GM21381 (cell line): ENCODE measurements at regions not wholly inside any gene's neighbourhood (a gene's known extent, or its start where the extent isn't known, plus 50 kb on each side); places are given as distances from the start of the nearest gene placed in this dataset.

Experiments
- ATAC-seq: cut with Tn5 transposase; IDR thresholded peaks from one replicate; pipeline ENCODE4 v1.9.1; 2021; ENCODE audit warnings: mild to moderate bottlenecking, moderate library complexity; ENCODE audit not compliant: unreplicated experiment

GRCh38 chr14:31943217-31943799 lies 133.8 kb upstream of the ARHGAP5 start:
- ATAC-seq, result no peak

DNA sequence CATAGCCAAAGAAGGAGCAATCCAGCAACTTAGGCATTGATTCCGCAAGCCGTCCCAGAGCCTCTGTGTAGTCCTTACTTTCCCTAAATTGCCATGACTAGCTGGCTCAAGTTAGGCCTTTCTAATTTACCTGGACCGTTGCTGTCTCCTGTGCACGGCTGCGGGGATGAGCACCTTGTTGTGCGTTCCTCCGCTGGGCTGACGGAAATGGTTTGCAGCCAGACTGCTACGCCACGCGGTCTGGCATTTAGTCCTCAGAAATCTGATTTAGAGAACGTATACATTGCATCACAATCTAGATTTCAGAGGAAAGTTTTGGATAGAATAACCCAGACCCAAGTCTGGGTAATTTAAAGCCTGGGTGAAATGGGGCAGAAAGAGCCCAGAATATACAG lies 133.2 kb upstream of the ARHGAP5 start:
- ATAC-seq, result no peak

DNA sequence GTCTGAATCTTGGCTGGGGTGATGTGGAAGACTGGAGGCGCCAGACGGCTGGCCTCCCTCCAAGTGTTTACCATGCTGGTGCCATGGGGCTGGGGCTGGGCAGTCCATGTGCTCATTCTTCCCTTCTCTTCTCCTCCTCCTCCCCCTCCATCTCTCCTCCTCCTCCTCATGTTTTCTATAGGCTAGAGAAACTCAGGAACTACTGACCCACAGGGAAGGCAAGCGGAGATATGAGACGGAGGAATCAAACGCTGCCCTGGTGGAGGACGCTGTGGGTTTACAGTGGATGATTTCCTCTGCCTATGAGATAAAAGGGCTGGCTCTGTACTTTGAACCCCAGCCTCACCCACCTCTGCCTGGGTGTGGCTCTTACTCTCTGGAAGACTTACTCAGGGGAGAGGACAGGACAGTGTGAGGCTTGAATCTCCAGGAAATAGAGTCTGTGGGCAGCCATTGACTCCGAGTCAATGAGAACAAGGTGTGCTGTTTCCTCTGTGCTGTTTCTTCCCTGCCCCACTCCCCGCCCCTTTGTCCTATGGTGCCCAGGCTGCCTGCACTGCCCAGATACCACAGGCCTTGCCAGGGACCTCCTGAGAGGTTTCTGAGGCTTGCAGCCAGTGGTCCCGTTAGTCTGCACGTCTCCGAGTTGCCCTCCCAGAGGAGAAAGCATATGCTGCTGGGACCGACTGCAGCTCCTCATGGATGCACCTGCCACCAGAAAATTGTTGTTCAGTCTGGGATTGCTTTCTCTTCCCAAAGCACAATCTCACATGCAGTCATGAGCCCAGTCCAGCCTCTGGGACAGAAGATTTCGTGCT lies 132.6 kb upstream of the ARHGAP5 start:
- no peak for ATAC-seq

- no peak for ATAC-seq
Observed at GRCh38 chr14:31945074-31945613, 132.0 kb upstream of the ARHGAP5 start.

DNA sequence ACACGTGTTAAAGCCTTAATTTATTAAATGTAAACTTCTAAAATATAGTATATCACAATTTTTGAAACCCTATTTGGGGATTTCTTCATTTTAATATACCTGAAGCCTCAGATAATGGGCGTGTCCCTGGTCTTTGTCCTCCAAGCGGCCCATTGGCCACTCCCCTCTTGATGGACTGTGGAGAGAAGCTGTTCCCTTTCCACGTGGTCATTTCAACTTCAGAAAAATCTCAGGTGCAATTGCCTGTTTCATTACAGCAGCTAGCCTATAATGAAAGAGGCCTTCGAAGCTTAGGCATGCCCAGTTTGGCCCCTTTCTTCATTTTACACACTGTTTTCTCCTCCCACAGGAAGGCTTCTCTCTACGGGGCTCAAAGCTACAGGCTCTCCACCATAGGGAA lies 131.4 kb upstream of the ARHGAP5 start:
- ATAC-seq, result no peak

DNA sequence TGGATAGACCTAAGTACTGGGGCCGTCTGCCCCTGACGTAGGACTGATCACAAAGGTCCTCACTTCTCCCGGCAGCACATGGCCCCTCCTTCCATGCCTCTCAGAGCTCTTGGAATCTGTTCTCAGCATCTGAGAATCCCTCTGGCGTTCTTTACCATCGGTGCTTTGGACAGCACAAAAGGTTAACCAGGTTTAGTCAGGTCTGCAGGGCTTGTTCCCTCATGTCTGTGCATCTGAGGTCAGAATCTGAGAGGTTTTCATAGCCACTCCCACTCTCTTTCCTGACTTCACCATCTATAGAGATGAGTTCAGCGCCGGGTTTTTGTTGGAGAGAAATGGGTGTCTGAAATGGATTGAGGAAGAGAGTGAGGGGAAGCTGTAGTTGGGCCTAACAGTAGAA lies 130.0 kb upstream of the ARHGAP5 start:
- ATAC-seq, result no peak

GRCh38 chr14:31947680-31948595 lies 129.2 kb upstream of the ARHGAP5 start:
- ATAC-seq, result no peak

- ATAC-seq, result no peak
Observed at GRCh38 chr14:31949709-31950108, 127.4 kb upstream of the ARHGAP5 start.

DNA sequence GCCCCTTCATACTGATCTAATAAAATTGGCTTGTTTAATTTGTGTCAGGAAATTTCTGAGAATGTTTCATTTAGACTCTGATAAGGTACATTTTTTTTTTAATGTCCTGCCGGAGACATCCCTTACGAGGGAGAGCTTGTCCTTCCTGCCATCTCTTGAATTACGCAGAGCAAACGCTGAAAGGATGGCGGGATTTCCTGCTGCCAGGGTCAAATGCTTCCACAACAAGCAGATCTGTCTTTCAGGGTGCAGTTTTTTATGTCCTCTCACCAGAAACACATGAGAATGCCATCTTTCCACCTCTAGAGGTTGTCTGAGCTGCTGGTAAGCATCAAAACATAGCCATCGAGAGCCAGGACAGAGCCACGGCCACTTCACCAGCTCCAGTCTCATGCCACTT lies 126.8 kb upstream of the ARHGAP5 start:
- no peak for ATAC-seq

GRCh38 chr14:31950764-31951637 lies 126.1 kb upstream of the ARHGAP5 start:
- ATAC-seq, result no peak

GRCh38 chr14:31951638-31951964 lies 125.5 kb upstream of the ARHGAP5 start:
- no peak for ATAC-seq

- ATAC-seq, result no peak
Observed at GRCh38 chr14:31952573-31952972, 124.5 kb upstream of the ARHGAP5 start.

DNA sequence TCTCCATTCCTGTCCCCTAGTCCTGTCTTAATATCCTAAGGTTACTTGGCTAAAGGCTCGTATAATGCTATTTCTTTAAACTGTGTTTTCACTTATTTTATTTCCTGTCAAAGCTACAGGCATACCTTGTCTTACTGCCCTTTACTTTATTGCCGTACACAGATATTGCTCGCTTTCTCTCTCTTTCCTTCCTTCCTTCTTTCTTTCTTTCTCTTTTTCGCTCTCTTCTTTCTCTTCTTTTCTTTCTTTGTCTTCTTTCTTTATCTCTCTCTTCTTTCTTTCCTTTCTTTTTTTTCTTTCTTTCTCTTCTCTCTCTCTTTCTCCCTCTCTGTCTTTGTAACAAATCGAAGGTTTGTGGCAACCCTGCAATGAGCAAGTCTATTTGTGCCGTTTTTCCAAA lies 123.9 kb upstream of the ARHGAP5 start:
- no peak for ATAC-seq

DNA sequence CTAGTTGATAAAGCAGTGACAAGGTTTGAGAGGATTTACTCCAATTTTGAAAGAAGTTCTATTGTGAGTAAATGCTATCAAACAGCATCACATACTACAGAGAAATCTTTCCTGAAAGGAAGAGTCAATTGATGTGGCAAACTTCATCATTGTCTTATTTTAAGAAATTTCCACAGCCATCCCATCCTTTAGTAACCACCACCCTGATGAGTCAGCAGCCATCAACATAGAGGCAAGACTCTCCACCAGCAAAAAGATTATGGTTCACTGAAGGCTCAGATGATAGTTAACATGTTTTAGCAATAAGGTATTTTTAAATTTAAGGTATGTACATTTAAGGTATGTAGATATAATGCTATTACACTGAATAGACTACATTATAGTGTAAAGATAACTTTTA lies 122.1 kb upstream of the ARHGAP5 start:
- ATAC-seq, result no peak

DNA sequence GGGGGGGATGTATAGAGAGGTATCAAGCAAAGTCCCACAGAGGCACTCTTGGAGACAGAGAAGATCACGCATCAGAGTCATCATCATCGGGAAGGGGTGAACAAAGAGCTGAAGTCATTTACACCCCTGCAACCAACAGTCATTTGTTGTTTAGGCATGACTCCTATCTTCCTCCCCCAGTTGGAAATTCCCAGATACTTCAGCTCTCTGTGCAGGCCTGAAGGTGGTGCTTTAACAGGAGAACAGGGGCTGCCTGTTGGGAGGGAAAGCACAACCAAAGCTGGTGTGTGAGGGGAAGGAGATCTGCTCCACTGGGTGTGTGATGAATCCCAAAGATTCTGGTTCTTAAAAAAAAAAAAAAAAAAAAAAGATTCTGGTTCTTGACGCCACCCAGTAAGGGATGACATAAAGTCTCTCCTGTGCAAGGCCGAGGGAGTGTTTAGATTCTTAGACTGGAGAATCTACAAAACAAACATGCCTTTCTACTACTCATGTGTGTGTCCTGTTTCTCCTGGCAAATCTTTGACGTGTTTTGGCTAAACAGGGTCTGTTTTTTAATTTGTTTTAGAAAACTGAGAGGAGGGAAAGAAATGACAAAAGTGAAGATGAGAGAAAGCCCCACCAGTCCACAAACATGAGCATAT lies 121.0 kb upstream of the ARHGAP5 start:
- ATAC-seq, result no peak

DNA sequence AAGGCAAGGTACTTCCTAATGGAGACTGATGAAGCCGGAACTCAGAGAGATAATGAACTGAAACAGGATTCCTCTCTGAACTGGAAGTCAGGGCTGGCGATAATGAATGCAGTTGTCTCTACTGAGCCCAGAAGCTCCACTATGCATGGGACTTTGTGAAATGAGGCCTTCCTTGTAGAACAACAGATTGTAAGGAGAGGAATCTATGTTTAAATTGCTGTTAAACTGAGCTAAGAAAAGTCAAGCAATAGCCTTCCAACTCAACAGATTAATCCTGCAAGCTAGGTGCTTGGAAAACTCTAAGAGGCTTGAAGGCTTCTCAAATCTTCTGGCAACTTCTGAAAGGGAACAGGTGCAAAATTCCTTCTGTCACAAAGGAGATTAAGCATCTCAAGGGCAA lies 119.5 kb upstream of the ARHGAP5 start:
- no peak for ATAC-seq

DNA sequence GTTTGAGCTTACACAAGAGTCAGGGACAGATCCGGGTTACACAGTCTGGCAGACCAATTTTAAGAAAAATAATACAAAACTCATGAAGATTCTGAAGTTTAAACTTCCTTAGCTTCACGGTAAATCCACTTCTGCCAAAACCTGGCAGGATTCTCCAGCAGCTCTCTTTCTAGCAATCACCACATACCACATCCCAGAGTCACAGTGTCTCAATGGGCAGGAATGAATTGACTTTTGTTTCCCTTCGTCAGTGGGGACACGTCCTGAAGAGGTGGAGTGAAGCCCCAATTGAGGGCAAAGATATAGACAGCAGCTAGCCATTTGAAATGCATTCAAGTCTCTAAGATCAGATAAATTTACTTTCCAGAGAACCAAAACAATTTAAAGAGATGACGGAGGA lies 117.1 kb upstream of the ARHGAP5 start:
- no peak for ATAC-seq

DNA sequence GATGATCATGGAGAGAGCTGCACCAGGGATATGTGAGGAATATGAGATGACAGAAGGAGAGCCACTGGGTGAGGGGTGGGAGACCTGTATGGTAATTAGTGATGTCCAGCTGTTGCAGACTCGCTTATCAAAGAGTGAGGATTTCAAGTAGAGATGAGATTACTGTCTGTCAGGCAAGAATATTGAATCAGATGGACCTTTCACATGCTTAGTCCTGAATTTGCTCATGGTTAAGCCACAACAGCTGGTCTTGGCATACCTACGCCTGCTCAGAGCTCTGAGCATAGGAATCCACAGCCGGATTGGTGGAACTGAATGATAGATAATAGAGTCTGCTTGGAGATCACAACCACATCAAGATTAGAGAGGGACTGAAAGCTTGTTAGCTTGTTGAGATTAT lies 115.2 kb upstream of the ARHGAP5 start:
- no peak for ATAC-seq

DNA sequence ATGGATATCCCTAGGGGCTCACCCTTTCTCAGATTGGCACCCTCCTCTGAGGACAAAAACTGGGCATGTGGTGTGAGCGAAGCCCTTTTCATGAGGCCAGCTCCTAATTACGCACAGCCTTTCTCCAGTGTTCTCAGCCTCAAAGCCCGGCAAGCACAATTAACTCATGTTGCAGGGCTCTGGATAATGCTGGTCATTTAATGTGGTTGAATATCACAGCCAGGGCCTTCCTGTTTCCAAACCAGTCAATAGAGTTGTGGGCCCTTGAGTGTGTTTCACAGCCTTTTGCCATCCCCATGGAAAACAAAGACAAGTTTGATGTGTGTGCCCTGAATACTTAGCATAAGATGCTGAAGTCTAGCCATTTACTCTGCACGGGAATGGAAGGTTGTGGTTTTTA lies 114.2 kb upstream of the ARHGAP5 start:
- no peak for ATAC-seq

DNA sequence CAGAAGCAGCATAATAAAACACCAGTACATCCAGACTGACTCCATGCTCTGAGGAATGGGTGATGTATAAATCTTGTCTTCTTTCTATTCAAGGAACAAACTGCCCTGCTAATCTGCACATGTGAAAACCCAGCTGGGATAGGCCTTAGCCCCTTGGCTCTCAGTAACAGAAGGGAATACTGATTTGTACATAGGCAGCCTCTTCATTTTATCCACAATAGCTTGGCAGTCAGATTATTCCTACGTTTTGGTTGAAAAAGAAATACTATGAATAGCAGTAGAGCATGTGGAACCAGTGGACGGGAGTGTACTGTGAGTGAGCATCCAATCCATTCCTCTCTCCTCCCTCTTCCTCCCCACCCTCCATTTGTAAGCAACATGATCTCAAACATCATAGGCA lies 113.5 kb upstream of the ARHGAP5 start:
- no peak for ATAC-seq
